ENCODE measurements at regions not wholly inside any gene's neighbourhood (a gene's known extent, or its start where the extent isn't known, plus 50 kb on each side); places are given as distances from the start of the nearest gene placed in this dataset.
"Not testable (repeated sequence)": the region's sequence is repeated elsewhere in the genome, so short reads cannot be mapped to it uniquely, and the experiment has no call there.

GRCh38 chr7:69193061-69193460, 405.2 kb upstream of the AUTS2 start:
- DNase-seq (ENCODE audit: low spot score) = no peak

- DNase-seq (ENCODE audit: low spot score) = no peak
Measured at GRCh38 chr7:69196593-69196992, 401.7 kb upstream of the AUTS2 start.

- no peak for DNase-seq (ENCODE audit: low spot score)
Measured at GRCh38 chr7:69198250-69198649, 400.0 kb upstream of the AUTS2 start.

GRCh38 chr7:69199041-69199440, 399.2 kb upstream of the AUTS2 start:
- DNase-seq (ENCODE audit: low spot score) = peak; percentile 19

GRCh38 chr7:69199661-69200060, 398.6 kb upstream of the AUTS2 start:
- DNase-seq (ENCODE audit: low spot score) = no peak

- no peak for DNase-seq (ENCODE audit: low spot score)
Measured at GRCh38 chr7:69203871-69204270, 394.4 kb upstream of the AUTS2 start.

- DNase-seq (ENCODE audit: low spot score) = no peak
Measured at GRCh38 chr7:69204943-69205342, 393.3 kb upstream of the AUTS2 start.

- no peak for DNase-seq (ENCODE audit: low spot score)
Measured at GRCh38 chr7:69205581-69205980, 392.7 kb upstream of the AUTS2 start.

- DNase-seq (ENCODE audit: low spot score) = no peak
Measured at GRCh38 chr7:69208276-69208675, 390.0 kb upstream of the AUTS2 start.

GRCh38 chr7:69208848-69209247, 389.4 kb upstream of the AUTS2 start:
- DNase-seq (ENCODE audit: low spot score) = peak; percentile 67

- no peak for DNase-seq (ENCODE audit: low spot score)
Measured at GRCh38 chr7:69211336-69211735, 386.9 kb upstream of the AUTS2 start.

- peak; percentile 86 for DNase-seq (ENCODE audit: low spot score)
Measured at GRCh38 chr7:69211739-69212138, 386.5 kb upstream of the AUTS2 start.

- DNase-seq (ENCODE audit: low spot score) = no peak
Measured at GRCh38 chr7:69213878-69214277, 384.4 kb upstream of the AUTS2 start.

- not testable (repeated sequence) for DNase-seq (ENCODE audit: low spot score)
Measured at GRCh38 chr7:69215516-69215915, 382.8 kb upstream of the AUTS2 start.

- DNase-seq (ENCODE audit: low spot score) = no peak
Measured at GRCh38 chr7:69217516-69218350, 380.5 kb upstream of the AUTS2 start.

GRCh38 chr7:69218576-69218975, 379.7 kb upstream of the AUTS2 start:
- DNase-seq (ENCODE audit: low spot score) = no peak

GRCh38 chr7:69219381-69219780, 378.9 kb upstream of the AUTS2 start:
- DNase-seq (ENCODE audit: low spot score) = no peak

GRCh38 chr7:69225259-69225943, 372.9 kb upstream of the AUTS2 start:
- DNase-seq (ENCODE audit: low spot score) = no peak

- DNase-seq (ENCODE audit: low spot score) = no peak
Measured at GRCh38 chr7:69228212-69228811, 370.0 kb upstream of the AUTS2 start.

GRCh38 chr7:69232445-69233376, 365.6 kb upstream of the AUTS2 start:
- DNase-seq (ENCODE audit: low spot score) = no peak

- DNase-seq (ENCODE audit: low spot score) = no peak
Measured at GRCh38 chr7:69237541-69237940, 360.7 kb upstream of the AUTS2 start.

- no peak for DNase-seq (ENCODE audit: low spot score)
Measured at GRCh38 chr7:69243016-69243415, 355.3 kb upstream of the AUTS2 start.
